Pancreas (tissue), 10 donors: ENCODE measurements at regions not wholly inside any gene's neighbourhood (a gene's known extent, or its start where the extent isn't known, plus 50 kb on each side); places are given as distances from the start of the nearest gene placed in this dataset.
"Not testable (repeated sequence)": the region's sequence is repeated elsewhere in the genome, so short reads cannot be mapped to it uniquely, and the experiment has no call there.

ENCODE experiments used
- ATAC-seq, 4 donors: fragments of 200-7000 bp; cut with Tn5 transposase; one replicate each; pipeline versions ENCODE4 v1.8.0 to v1.9.1; 2020; ENCODE audit warnings: mild to moderate bottlenecking in 4 of 4, moderate library complexity in 4 of 4
- DNase-seq, 6 donors: peaks; one replicate each; pipeline ENCODE4 v3.0.0-alpha.2; 2020
- FAIRE-seq: peaks from 2 replicates; lab custom pipeline; 2012; peaks lifted over from hg19 to GRCh38; lab: Jason Lieb, UNC
- H3K27ac ChIP-seq, 4 donors: fragments of 200-600 bp; sonication (generic); 1 replicate in 3 of 4; 2 replicates in 1 of 4; pipeline versions ENCODE4 v1.5.0 to v1.8.0; 2020
- H3K27me3 ChIP-seq, 4 donors: fragments of 200-600 bp; one replicate each; pipeline ENCODE4 v1.8.0; 2021
- H3K36me3 ChIP-seq, 3 donors: fragments of 200-600 bp; sonication (generic) in 1 of 3; one replicate each; pipeline versions ENCODE4 v1.5.0 to v1.8.0; 2020 to 2021
- H3K4me1 ChIP-seq, 3 donors: fragments of 200-600 bp; one replicate each; pipeline ENCODE4 v1.8.0; 2021
- H3K4me3 ChIP-seq, 4 donors: fragments of 200-600 bp; sonication (generic) in 2 of 4; one replicate each; pipeline versions ENCODE4 v1.5.0 to v1.8.0; 2020 to 2021
- H3K9me3 ChIP-seq, 4 donors: fragments of 200-600 bp; one replicate each; pipeline ENCODE4 v1.8.0; 2021
- WGBS, 2 donors: extraction: QIAGEN DNeasy Blood & Tissue Kit; methylation state at CpG; one replicate each; pipeline ENCODE4 v1.1.7; 2013; 5-methylcytosine and 5-hydroxymethylcytosine counted together
- intact Hi-C, 3 donors: fragments of 100-400 bp; cut with DNase I; formaldehyde crosslinking; loops; one replicate each; pipeline versions ENCODE4 v1.11.1 to v1.14.2; 2022
- donor health status: healthy with polysubstance abuse.
- donor health status: DM: no; HTN: no; CAD: no; lungs with moderate emphysema.
- donor health status: DM: no; HTN: no; CAD: no.
- donor health status: control.
- donor health status: control.
- donor health status: Bipolar disorder and iron deficiency.
- donor health status: DM: yes; HTN: yes; CAD: no.
- donor health status: DM: no; HTN: no; CAD: no.
- donor health status: DM: no; HTN: no; CAD: no.
- donor health status: DM: yes; HTN: yes; CAD: no.

DNA sequence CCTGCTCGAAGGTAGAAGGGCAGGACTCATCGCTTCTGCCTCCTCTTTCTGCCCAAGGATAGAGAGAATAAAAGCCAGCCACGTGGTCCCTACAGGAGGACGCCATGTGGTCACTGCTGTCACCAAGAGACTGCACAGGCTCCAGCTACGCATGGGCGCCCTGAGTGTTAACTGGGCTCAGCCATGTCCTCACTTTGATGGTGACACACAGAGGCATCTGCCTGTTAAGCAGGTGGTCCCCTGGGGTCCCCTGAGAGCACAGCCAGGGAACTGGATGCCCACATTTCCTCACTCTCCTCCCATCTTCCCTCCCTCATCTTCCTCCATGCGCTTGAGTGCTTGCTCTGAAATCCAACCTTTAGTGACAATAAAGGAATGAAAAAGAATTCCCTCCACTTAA, 152.6 kb downstream of the LAT start:
- WGBS, 2 donors = 51 to 55% methylated on average over 7 of the region's 7 CpGs
- H3K4me3 ChIP-seq, H3K36me3 ChIP-seq, H3K9me3 ChIP-seq, H3K4me1 ChIP-seq, H3K27me3 ChIP-seq, DNase-seq, FAIRE-seq, ATAC-seq, H3K27ac ChIP-seq, intact Hi-C loops: not testable (repeated sequence)

DNA sequence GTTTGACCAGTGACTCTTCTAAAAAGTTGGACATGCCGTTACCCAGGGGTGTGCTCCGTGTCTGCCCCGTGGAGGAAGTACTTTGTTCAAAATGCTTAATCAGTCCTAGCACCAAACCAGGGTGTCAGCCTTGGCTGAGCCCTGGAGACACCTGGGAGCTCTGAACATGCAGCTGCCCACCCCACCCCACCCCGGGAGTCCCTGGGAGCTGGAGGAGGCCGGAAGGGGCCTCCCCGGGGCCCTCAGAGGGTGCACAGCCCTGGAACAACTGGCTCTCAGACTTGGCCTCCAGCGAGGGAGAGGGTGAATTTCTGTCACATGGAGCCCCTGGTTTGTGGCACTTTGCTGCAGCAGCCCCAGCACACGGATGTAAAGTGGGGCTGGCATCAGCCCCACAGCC, 152.1 kb downstream of the LAT start:
- H3K4me1 ChIP-seq, FAIRE-seq, H3K9me3 ChIP-seq, H3K27ac ChIP-seq, H3K36me3 ChIP-seq, H3K4me3 ChIP-seq, H3K27me3 ChIP-seq, intact Hi-C loops, ATAC-seq: not testable (repeated sequence)
- peak in 1 of 6 donors; percentile 28 for DNase-seq
- WGBS, 2 donors = 53 to 56% methylated on average over 8 of the region's 8 CpGs

DNA sequence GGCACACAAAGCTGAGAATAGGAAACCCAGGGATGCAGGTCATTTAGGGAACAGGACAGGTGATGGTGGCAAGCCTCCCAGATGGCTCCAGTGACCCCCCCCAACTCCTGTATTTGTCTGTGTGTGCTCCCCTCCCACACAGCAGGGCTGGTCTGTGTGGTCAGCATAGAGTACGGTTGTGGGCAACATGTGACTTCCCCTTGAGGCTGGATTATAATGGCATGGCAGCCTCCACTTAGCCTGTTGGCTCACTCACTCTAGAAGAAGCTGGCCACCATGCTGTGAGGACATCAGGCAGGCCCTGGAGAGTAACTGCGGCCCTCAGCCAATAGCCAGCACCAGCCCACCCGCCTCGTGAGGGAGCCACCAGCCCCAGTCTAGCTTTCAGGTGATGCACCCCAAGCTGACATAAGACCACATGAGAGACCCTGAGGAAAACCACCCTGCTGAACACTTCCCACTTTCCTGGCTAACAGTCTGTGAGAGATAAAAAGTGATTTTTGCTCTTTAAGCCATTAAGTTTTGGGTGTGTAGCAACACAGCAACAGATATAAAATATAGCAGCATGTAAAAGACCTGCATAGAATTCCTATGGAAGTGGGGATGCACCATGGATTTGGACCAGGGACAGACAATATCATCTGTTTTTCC, 151.3 kb downstream of the LAT start:
- H3K4me1 ChIP-seq, H3K36me3 ChIP-seq, H3K9me3 ChIP-seq, ATAC-seq, H3K4me3 ChIP-seq, H3K27ac ChIP-seq, H3K27me3 ChIP-seq, intact Hi-C loops, FAIRE-seq: not testable (repeated sequence)
- WGBS, 2 donors = 75 to 98% methylated on average over 4 of the region's 4 CpGs
- DNase-seq = peak in 1 of 6 donors; percentile 10

GRCh38 chr16:29135098-29135497, 150.2 kb downstream of the LAT start:
- H3K36me3 ChIP-seq, H3K27me3 ChIP-seq, FAIRE-seq, ATAC-seq, H3K4me1 ChIP-seq, H3K9me3 ChIP-seq, intact Hi-C loops, H3K4me3 ChIP-seq, H3K27ac ChIP-seq: not testable (repeated sequence)
- WGBS, 2 donors = 83 to 90% methylated on average over 6 of the region's 6 CpGs
- peak in 1 of 6 donors; percentile 26 for DNase-seq

GRCh38 chr16:29133681-29134430, 149.0 kb downstream of the LAT start:
- ATAC-seq, H3K4me3 ChIP-seq, H3K36me3 ChIP-seq, H3K27ac ChIP-seq, intact Hi-C loops, FAIRE-seq, H3K9me3 ChIP-seq, H3K27me3 ChIP-seq, H3K4me1 ChIP-seq: not testable (repeated sequence)
- 69 to 75% methylated on average over 22 to 25 of the region's 25 CpGs for WGBS, 2 donors
- peak in 1 of 6 donors; percentile 50 for DNase-seq

- H3K36me3 ChIP-seq, FAIRE-seq, intact Hi-C loops, H3K9me3 ChIP-seq, H3K27ac ChIP-seq, H3K27me3 ChIP-seq, ATAC-seq, H3K4me3 ChIP-seq, H3K4me1 ChIP-seq: not testable (repeated sequence)
- DNase-seq = peak in 1 of 6 donors; percentile 38
- WGBS, 2 donors = 38 to 48% methylated on average over 13 to 14 of the region's 19 CpGs
Measured at GRCh38 chr16:29132869-29133268, 148.0 kb downstream of the LAT start.

- H3K9me3 ChIP-seq, H3K27ac ChIP-seq, intact Hi-C loops, H3K36me3 ChIP-seq, H3K4me1 ChIP-seq, FAIRE-seq, H3K27me3 ChIP-seq, H3K4me3 ChIP-seq, ATAC-seq: not testable (repeated sequence)
- WGBS, 2 donors = 52 to 70% methylated on average over 12 to 14 of the region's 14 CpGs
- peak in 1 of 6 donors; percentile 48 for DNase-seq
Measured at GRCh38 chr16:29132444-29132843, 147.6 kb downstream of the LAT start.

- H3K27me3 ChIP-seq, H3K9me3 ChIP-seq, H3K36me3 ChIP-seq, H3K4me1 ChIP-seq, H3K4me3 ChIP-seq, intact Hi-C loops, H3K27ac ChIP-seq, FAIRE-seq: not testable (repeated sequence)
- ATAC-seq (peak in 3 of 4 donors; percentile 26 to 61 (median 35)), DNase-seq (peak in 1 of 6 donors; percentile 54)
- 55 to 56% methylated on average over 20 to 30 of the region's 33 CpGs for WGBS, 2 donors
Measured at GRCh38 chr16:29130901-29131851, 146.3 kb downstream of the LAT start.

DNA sequence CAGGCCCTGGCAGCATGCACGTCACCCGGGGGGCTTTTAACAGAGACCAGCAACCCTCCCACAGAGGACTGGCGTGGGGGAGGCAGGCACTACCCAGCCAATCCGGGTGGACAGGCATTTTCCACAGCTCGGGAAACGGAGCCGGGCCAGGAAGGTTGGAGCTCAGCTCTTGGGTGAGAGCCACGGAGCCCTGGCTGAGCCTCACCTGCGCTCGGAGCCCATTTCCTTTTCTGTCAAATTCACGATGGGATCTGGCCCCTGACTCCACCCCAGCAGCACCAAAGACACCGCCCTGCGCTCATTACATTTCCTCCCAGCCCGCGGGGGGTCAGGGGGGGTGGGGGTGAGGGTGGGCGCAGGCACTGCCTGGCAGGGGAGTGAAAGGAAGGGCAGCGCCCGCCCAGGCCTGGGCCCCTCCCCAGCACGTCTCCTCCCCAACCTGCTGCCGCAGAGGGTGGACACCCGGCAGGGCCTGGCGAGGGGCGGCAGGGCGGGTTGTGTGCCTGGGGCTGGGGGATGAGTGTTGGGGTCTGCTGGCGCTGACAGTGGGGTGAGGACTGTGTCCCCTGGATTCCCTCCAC, 145.4 kb downstream of the LAT start:
- H3K4me3 ChIP-seq, FAIRE-seq, H3K27ac ChIP-seq, H3K27me3 ChIP-seq, H3K9me3 ChIP-seq, H3K36me3 ChIP-seq, ATAC-seq, H3K4me1 ChIP-seq, intact Hi-C loops: not testable (repeated sequence)
- DNase-seq = peak in 1 of 6 donors; percentile 37
- 58 to 69% methylated on average over 25 of the region's 25 CpGs for WGBS, 2 donors

DNA sequence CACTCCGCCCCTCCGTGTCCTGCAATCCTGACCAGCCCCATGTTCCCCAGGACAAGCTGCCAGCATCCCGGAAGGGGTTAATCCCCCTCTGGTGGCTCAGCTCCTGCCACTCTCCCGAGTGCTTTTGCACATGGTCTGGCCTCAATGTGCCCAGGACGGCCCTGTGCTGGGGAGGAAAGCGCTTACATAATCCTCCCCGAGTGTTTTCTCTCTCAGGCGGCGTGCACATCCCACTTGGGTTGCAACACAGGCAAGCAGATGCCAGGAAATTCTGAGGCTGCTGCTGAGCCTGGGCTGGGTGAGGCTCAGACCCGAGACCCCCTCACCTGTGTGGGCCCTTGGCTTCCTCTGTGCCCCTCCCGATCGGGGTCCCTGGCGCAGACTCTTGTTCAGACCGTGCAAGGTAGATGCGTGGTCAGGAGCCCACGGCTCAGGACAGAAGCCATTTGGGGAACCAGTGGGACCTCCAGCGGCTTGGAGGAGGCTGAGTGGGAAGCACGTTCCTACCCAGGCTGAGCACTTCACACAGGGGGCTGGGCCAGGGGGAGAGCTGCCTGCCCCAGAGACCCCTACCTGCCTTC, 144.7 kb downstream of the LAT start:
- H3K27me3 ChIP-seq, intact Hi-C loops, FAIRE-seq, DNase-seq, H3K4me1 ChIP-seq, H3K27ac ChIP-seq, H3K9me3 ChIP-seq, H3K4me3 ChIP-seq, H3K36me3 ChIP-seq: not testable (repeated sequence)
- WGBS, 2 donors = 56 to 61% methylated on average over 18 of the region's 18 CpGs
- peak in 3 of 4 donors; percentile 34 to 44 (median 36) for ATAC-seq
